HUES6 (cell line): ENCODE measurements at regions not wholly inside any gene's neighbourhood (a gene's known extent, or its start where the extent isn't known, plus 50 kb on each side); places are given as distances from the start of the nearest gene placed in this dataset.
"Not testable (repeated sequence)": the region's sequence is repeated elsewhere in the genome, so short reads cannot be mapped to it uniquely, and the experiment has no call there.

Experiments used
- H3K27ac ChIP-seq: 2 replicates; pipeline ENCODE4 v1.7.0; 2013; ENCODE audit warnings: low read depth, mild to moderate bottlenecking, low read length, inconsistent platforms
- H3K27me3 ChIP-seq: 2 replicates; pipeline ENCODE4 v1.6.1; 2013; ENCODE audit warnings: low read length; ENCODE audit not compliant: control insufficient read depth, insufficient read depth
- H3K36me3 ChIP-seq: 2 replicates; pipeline ENCODE4 v1.6.1; 2013; ENCODE audit warnings: low read length; ENCODE audit not compliant: control insufficient read depth, insufficient read depth
- H3K4me1 ChIP-seq: 2 replicates; pipeline ENCODE4 v1.6.1; 2013; ENCODE audit warnings: low read length; ENCODE audit not compliant: control insufficient read depth, insufficient read depth
- H3K4me3 ChIP-seq: 2 replicates; pipeline ENCODE4 v1.5.1; 2013; ENCODE audit warnings: low read depth, low read length
- H3K9ac ChIP-seq: one replicate; pipeline ENCODE4 v1.6.1; 2013; ENCODE audit warnings: mild to moderate bottlenecking, low read length
- H3K9me3 ChIP-seq: 2 replicates; pipeline ENCODE4 v1.6.1; 2013; ENCODE audit warnings: low read depth, low read length; ENCODE audit not compliant: control insufficient read depth, insufficient read depth

GRCh38 chr18:14460364-14460763, 83.0 kb downstream of the POTEC start:
- H3K27me3 ChIP-seq, H3K9ac ChIP-seq, H3K27ac ChIP-seq, H3K36me3 ChIP-seq, H3K4me1 ChIP-seq, H3K4me3 ChIP-seq: not testable (repeated sequence)
- H3K9me3 ChIP-seq: peaks cover 24% of the 10 kb centered on the region

GRCh38 chr18:14459826-14460225, 83.6 kb downstream of the POTEC start:
- not testable (repeated sequence) for H3K36me3 ChIP-seq, H3K27me3 ChIP-seq, H3K9ac ChIP-seq, H3K4me1 ChIP-seq, H3K4me3 ChIP-seq, H3K27ac ChIP-seq
- H3K9me3 ChIP-seq: peaks cover 22% of the 10 kb centered on the region

GRCh38 chr18:14458009-14458945, 85.1 kb downstream of the POTEC start:
- not testable (repeated sequence) for H3K4me3 ChIP-seq, H3K27me3 ChIP-seq, H3K4me1 ChIP-seq, H3K9ac ChIP-seq, H3K27ac ChIP-seq, H3K36me3 ChIP-seq
- peaks cover 16% of the 10 kb centered on the region; the same call in 1 of the 2 replicates for H3K9me3 ChIP-seq

GRCh38 chr18:14450637-14451009, 92.8 kb downstream of the POTEC start:
- not testable (repeated sequence) for H3K9ac ChIP-seq, H3K9me3 ChIP-seq, H3K27ac ChIP-seq, H3K4me3 ChIP-seq, H3K36me3 ChIP-seq, H3K4me1 ChIP-seq, H3K27me3 ChIP-seq

GRCh38 chr18:14449995-14450636, 93.3 kb downstream of the POTEC start:
- not testable (repeated sequence) for H3K27ac ChIP-seq, H3K4me1 ChIP-seq, H3K27me3 ChIP-seq, H3K9me3 ChIP-seq, H3K4me3 ChIP-seq, H3K9ac ChIP-seq, H3K36me3 ChIP-seq

- peaks cover 11% of the 10 kb centered on the region; the same call in 1 of the 2 replicates for H3K9me3 ChIP-seq
- H3K4me1 ChIP-seq, H3K4me3 ChIP-seq, H3K27ac ChIP-seq, H3K9ac ChIP-seq, H3K27me3 ChIP-seq, H3K36me3 ChIP-seq: not testable (repeated sequence)
These were observed 94.3 kb downstream of the POTEC start for GRCh38 chr18:14449062-14449461.

- H3K4me3 ChIP-seq, H3K27ac ChIP-seq, H3K4me1 ChIP-seq, H3K27me3 ChIP-seq, H3K36me3 ChIP-seq, H3K9ac ChIP-seq: not testable (repeated sequence)
- peaks cover 11% of the 10 kb centered on the region; the same call in 1 of the 2 replicates for H3K9me3 ChIP-seq
These were observed 95.7 kb downstream of the POTEC start for GRCh38 chr18:14447715-14448114.

- H3K9ac ChIP-seq, H3K36me3 ChIP-seq: not testable (repeated sequence)
These were observed 107.9 kb downstream of the POTEC start for GRCh38 chr18:14435460-14435859.

GRCh38 chr18:14432371-14432770, 111.0 kb downstream of the POTEC start:
- H3K27me3 ChIP-seq, H3K36me3 ChIP-seq, H3K27ac ChIP-seq, H3K9me3 ChIP-seq, H3K9ac ChIP-seq, H3K4me1 ChIP-seq, H3K4me3 ChIP-seq: not testable (repeated sequence)

More at GRCh38 chr18:14435460-14435859, 107.9 kb downstream of the POTEC start:
- H3K4me1 ChIP-seq, H3K27ac ChIP-seq, H3K27me3 ChIP-seq, H3K9me3 ChIP-seq, H3K4me3 ChIP-seq: not testable (repeated sequence)

GRCh38 chr18:14431031-14431521, 112.3 kb downstream of the POTEC start:
- not testable (repeated sequence) for H3K36me3 ChIP-seq, H3K9me3 ChIP-seq, H3K27ac ChIP-seq, H3K4me1 ChIP-seq, H3K9ac ChIP-seq, H3K27me3 ChIP-seq
- H3K4me3 ChIP-seq: peak overlapping the region; percentile 49

- not testable (repeated sequence) for H3K9ac ChIP-seq, H3K36me3 ChIP-seq, H3K4me3 ChIP-seq, H3K9me3 ChIP-seq, H3K27ac ChIP-seq, H3K27me3 ChIP-seq, H3K4me1 ChIP-seq
These were observed 127.6 kb downstream of the POTEC start for GRCh38 chr18:14415806-14416205.
